Heart right ventricle (tissue), 16 donors: ENCODE measurements at regions not wholly inside any gene's neighbourhood (a gene's known extent, or its start where the extent isn't known, plus 50 kb on each side); places are given as distances from the start of the nearest gene placed in this dataset.

Experiments
- ATAC-seq, 8 donors: fragments of 200-7000 bp; cut with Tn5 transposase; one replicate each; pipeline ENCODE4 v1.9.1; 2020; ENCODE audit warnings: mild to moderate bottlenecking in 8 of 8, moderate library complexity in 8 of 8, moderate number of reproducible peaks in 1 of 8
- DNase-seq, 2 donors: peaks; one replicate each; pipeline ENCODE4 v3.0.0-alpha.2; 2020
- H3K27ac ChIP-seq, 10 donors: fragments of 200-600 bp; sonication (generic) in 2 of 10; one replicate each; pipeline versions ENCODE4 v1.5.0 to v1.8.0; 2020 to 2022; ENCODE audit warnings: mild to moderate bottlenecking in 3 of 10
- H3K27me3 ChIP-seq, 7 donors: fragments of 200-600 bp; one replicate each; pipeline ENCODE4 v1.8.0; 2021 to 2022; ENCODE audit warnings: mild to moderate bottlenecking in 2 of 7
- H3K36me3 ChIP-seq, 9 donors: fragments of 200-600 bp; sonication (generic) in 1 of 9; one replicate each; pipeline versions ENCODE4 v1.5.0 to v1.8.0; 2020 to 2022; ENCODE audit warnings: mild to moderate bottlenecking in 2 of 9
- H3K4me1 ChIP-seq, 9 donors: fragments of 200-600 bp; sonication (generic) in 1 of 9; one replicate each; pipeline versions ENCODE4 v1.5.0 to v1.8.0; 2020 to 2022; ENCODE audit warnings: mild to moderate bottlenecking in 4 of 9
- H3K4me3 ChIP-seq, 10 donors: fragments of 200-600 bp; sonication (generic) in 2 of 10; one replicate each; pipeline versions ENCODE4 v1.5.0 to v1.8.0; 2020 to 2022; ENCODE audit warnings: mild to moderate bottlenecking in 7 of 10, moderate library complexity in 2 of 10
- H3K9me3 ChIP-seq, 11 donors: fragments of 200-600 bp in 10 of 11; sonication (generic) in 2 of 11; one replicate each; pipeline versions ENCODE4 v1.5.0 to v1.8.0; 2013 to 2022; ENCODE audit warnings: mild to moderate bottlenecking in 2 of 11, control low read depth in 1 of 11, moderate library complexity in 1 of 11
- CTCF ChIP-seq, 9 donors: fragments of 200-600 bp; sonication (generic) in 2 of 9; IDR thresholded peaks; one replicate each; pipeline versions ENCODE4 v1.5.0 to v1.8.0; 2021 to 2022; ENCODE audit warnings: antibody characterized with exemption in 9 of 9, mild to moderate bottlenecking in 5 of 9, moderate library complexity in 1 of 9
- WGBS, 2 donors: extraction: QIAGEN DNeasy Blood & Tissue Kit; methylation state at CpG; one replicate each; pipeline ENCODE4 v1.1.7; 2013; ENCODE audit warnings: inconsistent platforms in 1 of 2; 5-methylcytosine and 5-hydroxymethylcytosine counted together
- intact Hi-C, 10 donors: fragments of 100-400 bp; cut with DNase I; formaldehyde crosslinking; loops; one replicate each; pipeline versions ENCODE4 v1.11.1 to v1.14.2; 2022
- donor health status: Arrhythmogenic right ventricular cardiomyopathy.
- donor health status: ischemic (EF 13 %, LVEDD 7.1; RV severe dilation, severe dysfunction).
- donor health status: healthy with polysubstance abuse.
- donor health status: DM: no; HTN: yes; CAD: no.
- donor health status: DM: no; HTN: no; CAD: no.
- donor health status: ischemic (EF 25% LVEDD 6.9; RV normal size, moderate dysfunction).
- donor health status: ischemic (EF 25% LVEDD 5.7; RV mildly dilated, moderate dysfunction).
- donor health status: healthy.
- donor health status: DM: yes; HTN: yes; CAD: no.
- donor health status: Ischemic cardiomyopathy.
- donor health status: ischemic (EF 35%, LVEDD 5.7; RV mildly dilated, moderate dysfunction).
- donor health status: nonischemic (EF 11% LVEDD 7.7; RV severe dilation, severe dysfunction).
- donor health status: DM: yes; HTN: yes; CAD: no.
- donor health status: PGD.
- donor health status: ischemic (EF 29% LVEDD 5.4; RV normal size, mild dysfunction).
- donor health status: nonischemic (EF 23%, LVEDD 6.1; RV moderate dilation, normal function).

- H3K36me3 ChIP-seq, result no peaks in the 10 kb centered on the region
- H3K27me3 ChIP-seq, result peaks cover 0 to 3% (median 0%) of the 10 kb centered on the region in 7 donors
- no peak overlapping the region for H3K4me3 ChIP-seq
- H3K27ac ChIP-seq, result no peak overlapping the region
- DNase-seq, result no peak
- WGBS, 2 donors, result 77 to 80% methylated on average over 5 of the region's 5 CpGs
- H3K9me3 ChIP-seq, result no peaks in the 10 kb centered on the region
- no peak for TF ChIP-seq CTCF (IDR thresholded peaks at IDR 0.05)
- ATAC-seq, result no peak
- peaks cover 0 to 8% (median 0%) of the 10 kb centered on the region in 9 donors for H3K4me1 ChIP-seq
- intact Hi-C loops, result no loop called here
Measured at GRCh38 chr20:19094959-19095541, 117.4 kb upstream of the SLC24A3 start.

GRCh38 chr20:19095762-19096161 is 116.7 kb upstream of the SLC24A3 start:
- Histone ChIP-seq H3K4me3 (no peak overlapping the region), H3K27me3 (no peaks in the 10 kb centered on the region), H3K4me1 (peaks cover 0 to 8% (median 0%) of the 10 kb centered on the region in 9 donors), H3K9me3 (no peaks in the 10 kb centered on the region), H3K36me3 (no peaks in the 10 kb centered on the region), H3K27ac (no peak overlapping the region)
- 61 to 65% methylated on average over 5 of the region's 5 CpGs for WGBS, 2 donors
- intact Hi-C loops, result no loop called here
- DNase-seq, result no peak
- ATAC-seq, result no peak
- no peak for TF ChIP-seq CTCF (IDR thresholded peaks at IDR 0.05)

- ATAC-seq, result no peak
- no peak for DNase-seq
- WGBS, 2 donors, result 89 to 96% methylated on average over 2 of the region's 2 CpGs
Measured at GRCh38 chr20:19096843-19097242, 115.6 kb upstream of the SLC24A3 start.

GRCh38 chr20:19098117-19098516 is 114.3 kb upstream of the SLC24A3 start:
- intact Hi-C loops, result no loop called here
- H3K27ac ChIP-seq, result no peak overlapping the region
- H3K36me3 ChIP-seq, result no peaks in the 10 kb centered on the region
- no peak overlapping the region for H3K4me3 ChIP-seq
- peaks cover 0 to 8% (median 0%) of the 10 kb centered on the region in 9 donors for H3K4me1 ChIP-seq
- no peak for DNase-seq
- no peaks in the 10 kb centered on the region for H3K27me3 ChIP-seq
- no peak for TF ChIP-seq CTCF (IDR thresholded peaks at IDR 0.05)
- H3K9me3 ChIP-seq, result peaks cover 0 to 6% (median 0%) of the 10 kb centered on the region in 11 donors
- no peak for ATAC-seq
- WGBS, 2 donors, result 75 to 87% methylated on average over 4 of the region's 4 CpGs

More at GRCh38 chr20:19096843-19097242, 115.6 kb upstream of the SLC24A3 start:
- TF ChIP-seq CTCF (IDR thresholded peaks at IDR 0.05), result no peak
- Histone ChIP-seq H3K9me3 (no peaks in the 10 kb centered on the region), H3K27me3 (no peaks in the 10 kb centered on the region), H3K27ac (no peak overlapping the region), H3K4me3 (no peak overlapping the region), H3K36me3 (no peaks in the 10 kb centered on the region), H3K4me1 (peaks cover 0 to 8% (median 0%) of the 10 kb centered on the region in 9 donors)
- intact Hi-C loops, result no loop called here
